ENCODE measurements at regions not wholly inside any gene's neighbourhood (a gene's known extent, or its start where the extent isn't known, plus 50 kb on each side); places are given as distances from the start of the nearest gene placed in this dataset.

GRCh38 chr1:40926441-40926840 is 53.1 kb upstream of the CTPS1 start:
- in situ Hi-C loops (cut with MboI) = no loop called here
- Histone ChIP-seq H3K9ac (ENCODE audit: insufficient read depth in 1 of 2, low read depth in 2 of 2, low read length in 2 of 2) (no peak overlapping the region), H3K27me3 (ENCODE audit: control insufficient read depth in 2 of 2, insufficient read depth in 2 of 2, low read length in 2 of 2) (peaks cover 5 to 9% of the 10 kb centered on the region in 2 experiments; a peak in 4 of 5 replicates), H4K20me1 (replicated peaks; ENCODE audit: control insufficient read depth, insufficient read depth, low read length) (no peaks in the 10 kb centered on the region), H3K4me2 (ENCODE audit: insufficient read depth, low read length) (no peak overlapping the region), H3K9me1 (ENCODE audit: control insufficient read depth, insufficient read depth, low read length) (no peaks in the 10 kb centered on the region), H3K27ac (ENCODE audit: extremely low read depth, low read depth, low read length) (no peak overlapping the region), H2AFZ (ENCODE audit: low read depth, low read length) (no peak overlapping the region), H3K4me1 (replicated peaks in 1 of 2; ENCODE audit: control insufficient read depth in 2 of 2, insufficient read depth in 2 of 2, low read length in 2 of 2) (peaks cover 0 to 3% of the 10 kb centered on the region in 2 experiments; a peak in 2 of 5 replicates), H3K36me3 (ENCODE audit: control insufficient read depth, insufficient read depth, low read length) (no peaks in the 10 kb centered on the region), H3K9me3 (replicated peaks; ENCODE audit: control insufficient read depth, insufficient read depth, low read depth, low read length) (no peaks in the 10 kb centered on the region), H3K79me2 (ENCODE audit: control insufficient read depth, insufficient read depth, low read length) (no peaks in the 10 kb centered on the region), H3K4me3 (no peak overlapping the region)
- POLR2A ChIA-PET = interaction anchor here (0.7 to 0.9 kb wide), 2 partner anchors 26 to 117 kb away, joined by 3 read pairs; no protein-coding TSS in a partner anchor
- FAIRE-seq = no peak
- TF ChIP-seq, protein P1, sequence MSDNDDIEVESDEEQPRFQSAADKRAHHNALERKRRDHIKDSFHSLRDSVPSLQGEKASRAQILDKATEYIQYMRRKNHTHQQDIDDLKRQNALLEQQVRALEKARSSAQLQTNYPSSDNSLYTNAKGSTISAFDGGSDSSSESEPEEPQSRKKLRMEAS (CRISPR knock-in tag; IDR thresholded peaks at IDR 0.05) = no peak
- 0 out of 2 replicates have a peak, but pooled peaks have one; percentile 15 for TF ChIP-seq CEBPB (tag; IDR thresholded peaks at IDR 0.05)
- TF ChIP-seq CEBPG (CRISPR knock-in tag; IDR thresholded peaks at IDR 0.05) = no peak
- TF ChIP-seq CEBPG (tag; conservative IDR thresholded peaks at IDR 0.05 in 1 of 2, IDR thresholded peaks at IDR 0.05 in 1 of 2) = peak; percentile 13 to 37; a peak in 2 of 4 replicates
- ATAC-seq = no peak
- 28% methylated on average over 6 of the region's 6 CpGs for WGBS (ENCODE audit: insufficient coverage, low coverage, missing lambda C conversion rate)
- no peak for DNase-seq (ENCODE audit: extremely low read depth in 1 of 4, low spot score in 3 of 4)
- CTCF ChIA-PET (ENCODE audit: low intra/inter-chr PET ratio) = interaction anchor here (1.1 kb wide), 1 partner anchor 76 kb away, joined by 3 read pairs; no protein-coding TSS in a partner anchor
- BruUV-seq (replicated peaks) = no TSS peak
- intact Hi-C loops (cut with micrococcal nuclease) = no loop called here

DNA sequence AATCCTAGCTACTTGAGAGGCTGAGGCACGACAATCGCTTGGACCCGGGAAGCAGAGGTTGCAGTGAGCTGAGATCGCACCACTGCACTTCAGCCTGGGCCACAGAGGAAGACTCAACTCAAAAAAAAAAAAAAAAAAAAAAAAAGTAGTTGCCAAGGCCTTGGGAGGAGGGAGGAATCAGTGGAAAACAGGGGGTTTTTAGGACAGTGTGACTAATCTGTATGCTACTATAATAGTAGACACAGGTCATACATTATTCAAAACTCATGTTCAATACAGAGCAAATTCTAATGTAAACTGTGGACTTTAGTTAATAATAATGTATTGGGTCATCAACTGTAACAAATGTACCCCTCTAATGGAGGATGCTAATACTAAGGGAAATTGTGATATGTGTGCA is 51.7 kb upstream of the CTPS1 start:
- CTCF ChIA-PET (ENCODE audit: low intra/inter-chr PET ratio) = no interaction called here
- no peak for ATAC-seq
- Histone ChIP-seq H3K9ac (ENCODE audit: insufficient read depth in 1 of 2, low read depth in 2 of 2, low read length in 2 of 2) (no peak overlapping the region), H3K9me1 (ENCODE audit: control insufficient read depth, insufficient read depth, low read length) (no peaks in the 10 kb centered on the region), H3K9me3 (replicated peaks; ENCODE audit: control insufficient read depth, insufficient read depth, low read depth, low read length) (no peaks in the 10 kb centered on the region), H3K27me3 (ENCODE audit: control insufficient read depth in 2 of 2, insufficient read depth in 2 of 2, low read length in 2 of 2) (peaks cover 8 to 9% of the 10 kb centered on the region in 2 experiments; a peak in 3 of 5 replicates), H3K36me3 (ENCODE audit: control insufficient read depth, insufficient read depth, low read length) (no peaks in the 10 kb centered on the region), H3K79me2 (ENCODE audit: control insufficient read depth, insufficient read depth, low read length) (no peaks in the 10 kb centered on the region), H2AFZ (ENCODE audit: low read depth, low read length) (no peak overlapping the region), H4K20me1 (replicated peaks; ENCODE audit: control insufficient read depth, insufficient read depth, low read length) (no peaks in the 10 kb centered on the region), H3K4me3 (no peak overlapping the region), H3K4me1 (replicated peaks in 1 of 2; ENCODE audit: control insufficient read depth in 2 of 2, insufficient read depth in 2 of 2, low read length in 2 of 2) (peaks cover 0 to 6% of the 10 kb centered on the region in 2 experiments; a peak in 2 of 5 replicates), H3K4me2 (ENCODE audit: insufficient read depth, low read length) (no peak overlapping the region), H3K27ac (ENCODE audit: extremely low read depth, low read depth, low read length) (no peak overlapping the region)
- no peak for TF ChIP-seq PHTF2 (CRISPR knock-in tag; IDR thresholded peaks at IDR 0.05)
- TF ChIP-seq ZKSCAN3 (CRISPR knock-in tag; IDR thresholded peaks at IDR 0.05) = no peak
- no peak for TF ChIP-seq YBX1 (IDR thresholded peaks at IDR 0.05)
- no peak for TF ChIP-seq MCM2 (IDR thresholded peaks at IDR 0.05; ENCODE audit: low read depth)
- BruUV-seq (replicated peaks) = no TSS peak
- no peak for FAIRE-seq
- POLR2A ChIA-PET = interaction anchor here (0.6 to 2.9 kb wide), 4 partner anchors 12 to 136 kb away, joined by 3 to 14 read pairs (median 3); no protein-coding TSS in a partner anchor
- in situ Hi-C loops (cut with MboI) (no loop called here), intact Hi-C loops (cut with micrococcal nuclease) (no loop called here)
- DNase-seq (ENCODE audit: extremely low read depth in 1 of 4, low spot score in 3 of 4) = no peak
- WGBS (ENCODE audit: insufficient coverage, low coverage, missing lambda C conversion rate) = 44% methylated on average over 4 of the region's 4 CpGs

All from K562 (cell line).